ENCODE measurements at regions not wholly inside any gene's neighbourhood (a gene's known extent, or its start where the extent isn't known, plus 50 kb on each side); places are given as distances from the start of the nearest gene placed in this dataset.

- TF ChIP-seq CTCF (IDR thresholded peaks at IDR 0.05) (no peak), POLR2A (IDR thresholded peaks at IDR 0.05) (no peak)
These were observed 659.4 kb upstream of the ADAMTS16 start for GRCh38 chr5:4480528-4481349.

All from esophagus squamous epithelium (tissue), 4 donors.